SJCRH30 (cell line): ENCODE measurements at regions not wholly inside any gene's neighbourhood (a gene's known extent, or its start where the extent isn't known, plus 50 kb on each side); places are given as distances from the start of the nearest gene placed in this dataset.
"Not testable (repeated sequence)": the region's sequence is repeated elsewhere in the genome, so short reads cannot be mapped to it uniquely, and the experiment has no call there.

Source experiments
- DNase-seq, 2 experiments: peaks; one replicate each; pipeline ENCODE4 v3.0.0-alpha.2; 2015 to 2020
- H3K27ac ChIP-seq: fragments of 250-450 bp; sonication (Bioruptor Pico); 2 replicates; pipeline ENCODE4 v1.5.1; 2020; ENCODE audit warnings: mild to moderate bottlenecking, moderate library complexity
- H3K27me3 ChIP-seq: fragments of 250-450 bp; sonication (Bioruptor Pico); 2 replicates; pipeline ENCODE4 v1.5.1; 2020; ENCODE audit warnings: mild to moderate bottlenecking, moderate library complexity
- H3K36me3 ChIP-seq: fragments of 250-450 bp; sonication (Bioruptor Pico); 2 replicates; pipeline ENCODE4 v1.5.1; 2020; ENCODE audit warnings: mild to moderate bottlenecking, moderate library complexity
- H3K4me1 ChIP-seq: fragments of 250-450 bp; sonication (Bioruptor Pico); 2 replicates; pipeline ENCODE4 v1.5.1; 2020; ENCODE audit warnings: mild to moderate bottlenecking, moderate library complexity
- H3K4me3 ChIP-seq: fragments of 250-450 bp; sonication (Bioruptor Pico); 2 replicates; pipeline ENCODE4 v1.5.1; 2020; ENCODE audit warnings: mild to moderate bottlenecking, moderate library complexity
- H3K9me3 ChIP-seq: fragments of 250-450 bp; sonication (Bioruptor Pico); replicated peaks from 2 replicates; pipeline ENCODE4 v1.5.1; 2020; ENCODE audit warnings: mild to moderate bottlenecking, moderate library complexity

DNA sequence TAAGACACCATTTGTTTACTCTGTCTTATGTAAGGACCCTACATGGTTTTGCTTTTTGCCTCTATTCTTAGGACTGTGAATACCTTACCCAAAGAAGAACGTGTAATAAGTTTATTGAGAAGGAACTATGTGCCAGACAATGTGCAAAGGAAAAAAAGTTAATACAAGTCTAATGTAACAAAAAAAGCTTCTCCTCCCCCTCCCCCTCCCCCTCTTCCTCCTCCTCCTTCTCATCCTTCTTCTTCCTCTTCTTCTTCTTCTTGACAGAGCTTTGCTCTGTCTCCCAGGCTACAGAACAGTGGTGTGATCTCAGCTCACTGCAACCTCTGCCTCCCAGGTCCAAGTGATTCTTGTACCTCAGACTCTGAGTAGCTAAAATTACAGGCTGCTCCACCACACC, 50.9 kb upstream of the MITF start:
- H3K27ac ChIP-seq = no peak overlapping the region
- no peaks in the 10 kb centered on the region for H3K9me3 ChIP-seq
- no peaks in the 10 kb centered on the region for H3K27me3 ChIP-seq
- H3K36me3 ChIP-seq = no peaks in the 10 kb centered on the region
- DNase-seq = no peak
- no peaks in the 10 kb centered on the region for H3K4me1 ChIP-seq
- H3K4me3 ChIP-seq = no peak overlapping the region

DNA sequence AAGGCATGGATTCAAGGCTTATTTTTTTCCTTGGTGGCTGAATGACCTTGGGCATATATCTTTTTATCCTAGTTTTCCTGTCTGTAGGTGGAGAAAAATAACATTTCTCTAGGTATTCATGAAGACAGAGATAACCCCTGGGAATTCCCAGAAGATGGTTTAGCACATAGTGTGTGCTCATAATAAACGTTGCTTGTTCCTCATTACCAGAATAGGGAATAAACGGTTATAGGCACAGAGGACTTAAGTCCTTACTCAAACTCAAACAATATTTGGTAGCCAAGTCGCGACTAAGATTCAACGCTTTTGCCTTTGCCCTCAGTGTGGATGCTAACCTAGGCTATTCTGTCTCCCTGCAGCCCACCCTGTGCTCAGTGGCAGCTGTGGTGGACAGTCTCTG, 51.6 kb upstream of the MITF start:
- Histone ChIP-seq H3K4me1 (no peaks in the 10 kb centered on the region), H3K4me3 (no peak overlapping the region), H3K27ac (no peak overlapping the region), H3K9me3 (no peaks in the 10 kb centered on the region), H3K36me3 (no peaks in the 10 kb centered on the region), H3K27me3 (no peaks in the 10 kb centered on the region)
- DNase-seq = no peak

DNA sequence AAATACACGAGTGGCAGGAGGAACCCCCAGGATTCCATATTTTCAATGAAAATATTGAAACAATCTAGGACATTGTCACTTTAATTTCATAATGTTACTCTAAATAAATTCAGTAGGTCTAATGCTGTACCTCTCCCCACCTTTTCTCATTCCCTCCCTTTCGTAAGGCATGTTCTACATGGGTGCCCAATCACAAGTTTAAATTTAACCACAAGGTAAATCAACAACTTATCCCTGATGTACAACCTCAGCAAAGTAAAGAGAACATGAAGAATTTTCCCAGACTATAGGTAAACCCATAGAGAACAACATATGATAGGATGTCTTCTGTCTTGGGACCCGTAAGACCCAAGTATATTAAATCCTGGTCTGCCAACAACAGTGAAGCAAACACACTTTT, 53.2 kb upstream of the MITF start:
- no peak for DNase-seq
- H3K4me3 ChIP-seq = no peak overlapping the region
- no peaks in the 10 kb centered on the region for H3K9me3 ChIP-seq
- H3K27ac ChIP-seq = no peak overlapping the region
- no peaks in the 10 kb centered on the region for H3K36me3 ChIP-seq
- H3K27me3 ChIP-seq = no peaks in the 10 kb centered on the region
- H3K4me1 ChIP-seq = no peaks in the 10 kb centered on the region

DNA sequence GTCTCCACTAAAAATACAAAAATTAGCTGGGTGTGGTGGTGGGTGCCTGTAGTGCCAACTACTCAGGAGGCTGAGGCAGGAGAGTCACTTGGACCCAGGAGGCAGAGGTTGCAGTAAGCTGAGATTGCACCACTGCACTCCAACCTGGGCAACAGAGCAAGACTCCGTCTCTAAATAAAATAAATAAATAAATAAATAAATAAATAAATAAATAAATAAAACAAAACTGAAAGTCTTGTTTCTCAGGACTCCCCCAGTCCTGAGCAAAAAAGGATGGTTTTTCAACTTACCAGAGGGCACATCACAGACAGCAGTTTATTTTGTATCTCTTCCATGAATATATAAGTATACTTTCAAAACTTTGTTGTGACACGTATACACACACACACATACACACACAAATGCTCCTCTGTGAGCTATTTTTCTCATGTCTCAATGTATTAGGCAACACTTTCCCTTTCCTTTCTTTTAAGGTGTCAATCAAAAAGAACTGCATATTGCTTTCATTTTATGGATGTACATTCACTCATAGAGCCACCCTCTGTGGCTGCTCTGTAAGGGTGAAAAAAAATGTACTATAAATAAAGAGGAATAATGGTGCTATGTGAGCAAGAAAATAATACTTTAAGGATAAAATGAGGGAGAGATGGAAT, 54.8 kb upstream of the MITF start:
- Histone ChIP-seq H3K36me3 (no peaks in the 10 kb centered on the region), H3K4me1 (no peaks in the 10 kb centered on the region), H3K9me3 (no peaks in the 10 kb centered on the region), H3K27me3 (no peaks in the 10 kb centered on the region), H3K4me3 (no peak overlapping the region), H3K27ac (no peak overlapping the region)
- no peak for DNase-seq

DNA sequence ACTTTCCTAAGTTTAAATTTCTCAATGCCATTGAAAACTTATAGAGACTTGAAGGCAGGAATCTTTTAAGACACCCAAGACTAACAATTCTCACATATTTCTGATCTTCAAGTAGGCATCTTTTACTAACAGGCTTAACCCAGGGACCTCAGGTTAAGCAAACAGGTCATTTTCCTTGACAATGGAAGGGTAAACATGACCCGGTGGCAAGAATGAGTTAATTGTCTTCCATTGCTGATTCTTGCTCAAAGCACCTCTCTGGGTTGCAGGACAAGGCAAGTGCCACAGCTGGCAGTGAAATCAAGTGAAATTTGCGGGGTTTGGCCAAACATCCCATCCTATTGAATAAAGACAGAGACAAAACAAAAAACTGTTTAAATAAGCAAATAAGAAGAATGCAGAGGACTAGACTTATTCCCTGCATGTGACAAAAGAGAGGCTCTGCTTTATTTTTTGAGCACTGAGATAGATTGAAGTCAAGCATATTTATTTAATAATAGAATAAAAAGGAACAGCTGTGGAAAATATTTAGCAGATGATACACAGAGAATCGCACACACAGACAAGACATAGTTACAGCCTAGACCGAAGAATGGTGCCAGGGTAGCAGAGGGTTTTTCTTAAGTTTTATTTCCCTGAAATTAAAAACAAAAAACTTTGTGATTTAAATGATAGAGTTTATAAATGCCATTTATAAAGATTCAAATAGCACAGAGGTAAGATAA, 56.0 kb upstream of the MITF start:
- DNase-seq = no peak

DNA sequence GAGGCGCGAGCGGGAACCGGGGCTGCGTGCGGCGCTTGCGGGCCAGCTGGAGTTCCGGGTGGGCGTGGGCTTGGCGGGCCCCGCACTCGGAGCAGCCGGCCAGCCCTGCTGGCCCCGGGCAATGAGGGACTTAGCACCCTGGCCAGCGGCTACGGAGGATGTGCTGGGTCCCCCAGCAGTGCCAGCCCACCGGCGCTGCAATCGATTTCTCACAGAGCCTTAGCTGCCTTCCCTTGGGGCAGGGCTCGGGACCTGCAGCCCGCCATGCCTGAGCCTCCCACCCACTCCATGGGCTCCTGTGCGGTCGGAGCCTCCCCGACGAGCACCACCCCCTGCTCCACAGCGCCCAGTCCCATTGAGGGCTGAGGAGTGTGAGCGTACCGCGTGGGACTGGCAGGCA, 61.8 kb upstream of the MITF start:
- not testable (repeated sequence) for H3K4me3 ChIP-seq, DNase-seq, H3K4me1 ChIP-seq, H3K9me3 ChIP-seq, H3K36me3 ChIP-seq, H3K27me3 ChIP-seq, H3K27ac ChIP-seq

More for the DNA sequence above, 56.0 kb upstream of the MITF start:
- Histone ChIP-seq H3K9me3 (no peaks in the 10 kb centered on the region), H3K4me1 (no peaks in the 10 kb centered on the region), H3K27me3 (no peaks in the 10 kb centered on the region), H3K27ac (no peak overlapping the region), H3K36me3 (no peaks in the 10 kb centered on the region), H3K4me3 (no peak overlapping the region)

DNA sequence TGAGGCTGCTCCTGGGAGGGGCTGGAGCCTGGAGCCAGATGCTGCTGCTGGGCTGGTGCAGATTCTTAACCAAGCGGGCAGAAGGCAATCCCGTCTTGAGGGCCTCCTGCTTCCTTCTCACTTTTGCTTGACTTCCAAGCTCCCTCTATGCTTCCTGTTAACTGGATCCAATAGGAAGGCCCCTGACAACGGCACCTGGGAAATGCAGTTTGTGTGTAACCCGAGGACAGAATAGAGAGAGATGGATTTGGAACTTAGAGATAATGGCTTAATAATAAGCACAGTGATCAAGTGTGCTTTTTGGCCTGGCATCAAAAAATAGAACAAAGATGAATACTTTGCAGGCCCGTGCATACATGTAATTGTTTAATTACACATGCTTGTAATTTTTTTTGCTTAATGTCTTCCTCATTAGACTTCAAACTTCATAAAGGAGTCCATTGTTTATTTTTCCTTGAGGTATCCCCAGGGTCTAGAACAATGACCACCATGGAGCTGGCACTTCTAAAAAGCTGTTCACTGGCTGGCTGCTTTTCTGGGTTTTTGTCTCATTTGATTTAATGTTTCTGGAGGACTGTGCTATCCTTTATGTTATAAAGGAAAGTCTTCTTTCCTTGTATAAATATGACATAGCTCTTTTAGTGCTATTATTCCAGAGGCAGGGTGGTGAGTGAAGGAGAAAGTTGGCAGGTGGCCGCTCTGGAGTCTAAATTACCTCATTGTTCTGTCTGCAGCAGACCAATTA, 63.3 kb upstream of the MITF start:
- H3K27me3 ChIP-seq = no peaks in the 10 kb centered on the region
- H3K4me3 ChIP-seq = no peak overlapping the region
- no peaks in the 10 kb centered on the region for H3K36me3 ChIP-seq
- no peaks in the 10 kb centered on the region for H3K9me3 ChIP-seq
- DNase-seq = peak in 1 of 2 experiments; percentile 30
- no peak overlapping the region for H3K27ac ChIP-seq
- H3K4me1 ChIP-seq = no peaks in the 10 kb centered on the region

DNA sequence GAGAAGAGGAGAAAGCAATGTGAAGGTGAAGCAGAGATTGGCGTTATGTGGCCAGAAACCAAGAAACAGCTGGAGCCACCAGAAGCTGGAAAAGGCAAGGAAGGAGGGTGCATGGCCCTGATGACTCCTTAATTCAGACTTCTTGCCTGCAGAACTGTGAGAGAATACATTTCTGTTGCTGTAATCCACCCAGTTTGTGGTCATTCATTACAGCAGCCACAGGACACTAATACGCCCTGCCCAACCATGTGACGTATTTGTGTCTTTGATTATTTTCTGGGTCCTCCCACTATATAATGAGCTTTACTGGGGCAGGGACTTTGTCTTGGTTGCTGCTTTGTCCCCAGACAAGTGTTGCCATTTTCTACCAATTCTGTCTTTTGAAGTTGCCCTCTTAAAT, 64.5 kb upstream of the MITF start:
- no peak overlapping the region for H3K27ac ChIP-seq
- H3K4me3 ChIP-seq = no peak overlapping the region
- no peaks in the 10 kb centered on the region for H3K9me3 ChIP-seq
- H3K27me3 ChIP-seq = no peaks in the 10 kb centered on the region
- no peaks in the 10 kb centered on the region for H3K36me3 ChIP-seq
- H3K4me1 ChIP-seq = no peaks in the 10 kb centered on the region
- DNase-seq = no peak

DNA sequence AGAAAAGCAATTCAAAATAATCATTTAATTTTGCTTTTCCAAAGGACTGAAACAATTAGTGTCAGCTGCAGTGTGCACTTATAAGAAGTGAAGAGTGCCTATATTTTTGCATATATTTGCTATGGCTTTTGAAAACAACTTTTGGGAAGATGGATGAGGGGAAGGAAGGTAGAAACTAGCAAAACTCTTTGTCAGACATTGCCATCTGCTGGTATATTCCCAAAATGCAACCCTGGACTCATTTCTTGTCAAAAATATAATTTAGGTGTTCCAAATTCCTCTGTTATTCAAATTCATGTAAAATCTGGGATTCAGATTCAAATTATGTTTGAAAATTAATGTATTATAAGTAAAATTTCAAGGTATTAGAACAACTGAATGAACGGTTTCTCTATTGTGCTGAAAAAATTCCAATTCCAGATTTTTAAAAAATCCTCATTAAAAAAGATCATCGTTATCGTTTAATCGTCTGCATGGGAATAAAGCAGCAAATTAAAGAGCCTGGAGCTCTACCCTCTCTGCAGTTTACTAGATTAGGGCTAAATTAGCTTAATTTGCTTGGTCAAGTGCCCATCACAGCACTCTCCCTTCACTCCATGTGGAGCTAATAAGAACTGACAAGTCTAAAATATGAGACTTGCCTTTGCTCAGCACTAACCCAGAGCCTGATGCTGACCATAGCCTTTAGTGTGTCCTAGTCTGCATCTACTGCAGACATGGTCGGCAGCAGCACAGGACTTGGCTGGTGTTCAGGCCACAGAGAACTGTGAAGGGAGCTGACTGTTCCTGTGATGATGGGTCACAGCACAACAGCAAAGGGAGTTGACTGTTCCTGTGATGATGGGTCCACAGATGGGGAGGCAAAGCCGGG, 67.9 kb upstream of the MITF start:
- H3K27me3 ChIP-seq = no peaks in the 10 kb centered on the region
- no peaks in the 10 kb centered on the region for H3K4me1 ChIP-seq
- no peak overlapping the region for H3K27ac ChIP-seq
- no peak overlapping the region for H3K4me3 ChIP-seq
- peak in 1 of 2 experiments; percentile 64 for DNase-seq
- H3K36me3 ChIP-seq = no peaks in the 10 kb centered on the region
- H3K9me3 ChIP-seq = no peaks in the 10 kb centered on the region

DNA sequence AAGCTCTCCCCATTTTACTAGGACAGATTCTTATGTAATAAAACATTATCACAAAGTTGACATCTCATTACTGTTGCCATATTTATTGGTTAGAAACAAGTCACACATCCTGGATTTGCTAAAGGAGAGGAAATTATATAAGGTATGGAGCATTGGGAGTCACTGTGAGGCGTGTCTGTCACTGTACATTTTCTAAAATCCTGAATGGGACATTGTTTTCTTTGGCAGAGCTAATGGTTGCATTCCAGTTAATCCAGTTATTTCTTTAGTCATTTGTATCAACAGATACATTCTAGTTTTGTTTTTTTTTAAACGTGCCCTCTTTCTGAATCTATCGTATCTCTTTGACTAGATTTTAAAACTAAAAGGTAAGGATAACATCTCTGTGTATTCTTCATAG, 70.2 kb upstream of the MITF start:
- no peak for DNase-seq
- Histone ChIP-seq H3K36me3 (no peaks in the 10 kb centered on the region), H3K9me3 (no peaks in the 10 kb centered on the region), H3K4me3 (no peak overlapping the region), H3K4me1 (peaks cover 2% of the 10 kb centered on the region; the same call in 1 of the 2 replicates), H3K27me3 (no peaks in the 10 kb centered on the region), H3K27ac (no peak overlapping the region)

DNA sequence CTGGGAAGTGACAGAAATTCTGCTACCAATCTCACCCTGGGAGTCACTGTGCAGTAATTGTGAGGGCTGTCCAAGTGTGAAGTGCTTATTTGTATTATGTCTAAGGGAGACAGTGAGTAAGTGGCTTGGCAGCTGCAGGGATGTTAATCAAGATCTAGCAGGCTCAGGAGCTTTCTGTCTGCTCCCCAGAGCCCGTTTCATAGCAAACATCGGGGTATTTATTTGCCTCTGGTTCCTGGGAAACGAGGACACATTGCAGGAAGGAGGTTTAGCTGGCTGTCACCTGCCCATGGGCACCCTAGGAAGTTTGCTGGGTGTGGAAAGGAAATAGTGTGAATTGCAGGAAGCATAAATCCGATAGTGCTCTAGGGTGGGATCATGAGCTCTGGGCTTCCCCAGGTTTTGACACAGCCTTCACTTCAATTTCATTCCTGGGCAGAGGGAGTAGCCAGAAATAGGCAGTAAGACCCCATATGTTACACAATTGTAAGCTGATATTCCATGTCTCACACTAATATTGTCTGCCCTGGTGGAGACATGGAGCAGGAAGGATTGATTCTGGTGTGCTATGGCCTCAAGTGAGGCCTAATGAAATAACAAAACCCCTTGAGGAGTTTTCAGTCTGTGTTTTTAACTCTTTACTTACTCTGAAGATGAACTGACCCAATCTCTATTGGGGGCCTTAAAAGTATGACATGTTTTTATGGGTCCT, 74.1 kb upstream of the MITF start:
- DNase-seq = peak; percentile 47 to 60
- Histone ChIP-seq H3K4me3 (no peak overlapping the region; the same call in 1 of the 2 replicates), H3K36me3 (no peaks in the 10 kb centered on the region), H3K27ac (no peak overlapping the region), H3K9me3 (no peaks in the 10 kb centered on the region), H3K4me1 (peaks cover 2% of the 10 kb centered on the region; the same call in 1 of the 2 replicates), H3K27me3 (no peaks in the 10 kb centered on the region)

DNA sequence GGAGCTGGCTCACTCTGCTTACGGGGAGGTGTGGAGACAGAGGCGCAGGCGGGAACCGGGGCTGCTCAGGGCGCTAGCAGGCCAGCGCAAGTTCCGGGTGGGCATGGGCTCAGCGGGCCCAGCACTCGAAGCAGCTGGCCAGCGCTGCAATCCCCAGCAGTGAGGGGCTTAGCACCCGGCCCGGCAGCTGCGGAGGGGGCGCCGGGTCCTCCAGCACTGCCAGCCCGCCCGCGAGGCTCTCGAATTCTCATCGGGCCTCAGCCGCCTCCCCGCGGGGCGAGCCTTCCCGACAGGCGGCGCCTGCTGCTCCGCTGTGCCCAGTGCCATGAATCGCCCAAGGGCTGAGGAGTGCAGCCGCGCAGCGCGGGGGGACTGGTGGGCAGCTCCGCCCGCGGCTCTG, 78.6 kb upstream of the MITF start:
- Histone ChIP-seq H3K27ac (no peak overlapping the region), H3K4me1 (peaks cover 2% of the 10 kb centered on the region; the same call in 1 of the 2 replicates), H3K27me3 (no peaks in the 10 kb centered on the region), H3K4me3 (no peak overlapping the region), H3K36me3 (no peaks in the 10 kb centered on the region), H3K9me3 (no peaks in the 10 kb centered on the region)
- DNase-seq = no peak

DNA sequence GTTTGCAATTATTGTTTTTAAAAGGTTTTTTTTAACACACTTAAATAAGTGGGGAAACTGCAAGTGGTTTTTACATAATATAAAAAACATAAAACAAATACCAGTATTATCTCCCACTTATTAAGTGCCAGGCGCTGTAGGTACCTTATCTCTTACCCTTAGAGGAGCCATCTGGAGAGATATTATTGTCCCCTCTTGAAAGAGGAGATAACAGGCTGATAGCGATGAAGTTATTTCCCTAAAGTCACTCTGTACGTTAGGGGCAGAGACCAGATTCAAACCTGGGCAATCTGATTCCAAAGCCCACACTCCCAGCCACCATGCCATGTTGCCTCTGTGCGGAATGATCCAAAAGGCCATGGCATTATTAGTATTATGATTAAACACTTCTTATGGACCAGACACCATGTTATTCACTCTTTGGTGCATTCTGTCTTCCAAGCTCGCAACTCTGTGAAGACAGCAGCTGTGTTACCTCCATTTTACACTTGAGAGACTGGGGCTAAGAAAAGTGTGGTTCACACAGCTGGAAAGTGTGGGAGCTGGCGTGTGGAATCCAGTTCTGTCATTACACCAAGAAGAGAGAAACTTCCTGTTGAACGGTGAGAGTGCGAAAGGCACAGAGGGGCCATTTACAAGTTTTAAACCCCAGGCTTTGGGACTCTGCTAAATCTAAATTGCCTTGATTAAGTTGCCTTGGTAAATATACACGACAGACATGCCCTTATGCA, 79.9 kb upstream of the MITF start:
- H3K9me3 ChIP-seq = no peaks in the 10 kb centered on the region
- no peaks in the 10 kb centered on the region for H3K36me3 ChIP-seq

More for the DNA sequence above, 79.9 kb upstream of the MITF start:
- Histone ChIP-seq H3K4me3 (no peak overlapping the region), H3K4me1 (no peaks in the 10 kb centered on the region), H3K27me3 (no peaks in the 10 kb centered on the region), H3K27ac (no peak overlapping the region)
- no peak for DNase-seq
